HEK293 (cell line): ENCODE measurements at regions not wholly inside any gene's neighbourhood (a gene's known extent, or its start where the extent isn't known, plus 50 kb on each side); places are given as distances from the start of the nearest gene placed in this dataset.

ENCODE experiments used
- CTCF ChIA-PET: fragments of 350-600 bp; formaldehyde crosslinking; extraction: SDS; loops from one replicate; lab custom pipeline; 2021; ENCODE audit warnings: antibody characterized with exemption; lab: Yijun Ruan, JAX
- POLR2A ChIA-PET: fragments of 300-600 bp; formaldehyde crosslinking; extraction: SDS; loops from one replicate; lab custom pipeline; 2020; ENCODE audit warnings: antibody characterized with exemption, inconsistent platforms; lab: Yijun Ruan, JAX
- H3K27ac ChIP-seq: fragments of 200-500 bp; sonication (Bioruptor generic); 2 replicates; pipeline ENCODE4 v1.5.1; 2014; ENCODE audit warnings: low read depth, low read length, control low read depth, inconsistent platforms; ENCODE audit errors: extremely low read depth
- H3K36me3 ChIP-seq, 2 experiments: fragments of 200-500 bp in 1 of 2; sonication (Bioruptor generic) in 1 of 2; 1 replicate in 1 of 2; 2 replicates in 1 of 2; pipeline ENCODE4 v1.5.1; 2014 to 2017; ENCODE audit warnings: inconsistent platforms in 2 of 2, low read length in 2 of 2; ENCODE audit not compliant: control insufficient read depth in 2 of 2, insufficient read depth in 1 of 2
- H3K4me1 ChIP-seq: fragments of 200-500 bp; sonication (Bioruptor generic); 2 replicates; pipeline ENCODE4 v1.5.1; 2014; ENCODE audit warnings: mild to moderate bottlenecking, low read length, inconsistent platforms; ENCODE audit not compliant: control insufficient read depth, insufficient read depth
- H3K4me3 ChIP-seq: 2 replicates; pipeline ENCODE4 v1.5.1; 2011; ENCODE audit warnings: low read depth, mild to moderate bottlenecking, control low read depth, low read length, moderate library complexity
- H3K9me3 ChIP-seq: fragments of 200-500 bp; sonication (Bioruptor generic); 2 replicates; pipeline ENCODE4 v1.5.1; 2014; ENCODE audit warnings: low read depth, low read length, inconsistent platforms; ENCODE audit not compliant: control insufficient read depth, insufficient read depth
- OVOL3 ChIP-seq: fragments of 450-650 bp; formaldehyde crosslinking; IDR thresholded peaks from 2 replicates; pipeline ENCODE4 v1.5.1; 2016; ENCODE audit warnings: missing biosample characterization, missing genetic modification characterization
- PRDM1 ChIP-seq: fragments of 450-650 bp; formaldehyde crosslinking; IDR thresholded peaks from 2 replicates; pipeline ENCODE4; 2016; ENCODE audit warnings: missing biosample characterization, missing genetic modification characterization
- RBAK ChIP-seq: fragments of 450-650 bp; formaldehyde crosslinking; IDR thresholded peaks from 2 replicates; pipeline ENCODE4 v1.5.1; 2016; ENCODE audit warnings: missing biosample characterization, missing genetic modification characterization
- SCRT2 ChIP-seq: fragments of 450-650 bp; formaldehyde crosslinking; IDR thresholded peaks from 2 replicates; pipeline ENCODE4 v1.5.1; 2016; ENCODE audit warnings: missing biosample characterization, missing genetic modification characterization
- SETDB1 ChIP-seq: IDR thresholded peaks from one replicate; pipeline ENCODE4 v1.6.1; 2017; ENCODE audit warnings: mild to moderate bottlenecking, low read length, moderate library complexity, mixed read lengths; ENCODE audit not compliant: insufficient read length
- SP3 ChIP-seq: fragments of 450-650 bp; formaldehyde crosslinking; IDR thresholded peaks from 2 replicates; pipeline ENCODE4 v1.5.1; 2016; ENCODE audit warnings: missing biosample characterization, missing genetic modification characterization
- TRIM28 ChIP-seq: IDR thresholded peaks from 2 replicates; pipeline ENCODE4 v1.6.1; 2011; ENCODE audit warnings: low read length, control low read depth, borderline replicate concordance
- ZBTB8A ChIP-seq: fragments of 450-650 bp; formaldehyde crosslinking; IDR thresholded peaks from 2 replicates; pipeline ENCODE4 v1.5.1; 2016; ENCODE audit warnings: missing biosample characterization, missing genetic modification characterization
- ZFHX2 ChIP-seq: fragments of 450-650 bp; formaldehyde crosslinking; conservative IDR thresholded peaks from 2 replicates; pipeline ENCODE4 v1.5.1; 2016; ENCODE audit warnings: missing biosample characterization, missing genetic modification characterization
- ZNF221 ChIP-seq: fragments of 450-650 bp; formaldehyde crosslinking; IDR thresholded peaks from 2 replicates; pipeline ENCODE4 v1.5.1; 2017; ENCODE audit warnings: missing biosample characterization, missing genetic modification characterization, borderline replicate concordance
- ZNF23 ChIP-seq: fragments of 450-650 bp; formaldehyde crosslinking; IDR thresholded peaks from 2 replicates; pipeline ENCODE4 v1.5.1; 2016; ENCODE audit warnings: missing biosample characterization, missing genetic modification characterization, borderline replicate concordance
- ZNF341 ChIP-seq: fragments of 450-650 bp; formaldehyde crosslinking; IDR thresholded peaks from 2 replicates; pipeline ENCODE4; 2016; ENCODE audit warnings: low read depth, missing biosample characterization, missing genetic modification characterization
- ZNF354C ChIP-seq: fragments of 450-650 bp; formaldehyde crosslinking; IDR thresholded peaks from 2 replicates; pipeline ENCODE4 v1.5.1; 2016; ENCODE audit warnings: missing biosample characterization, missing genetic modification characterization, low read depth, borderline replicate concordance
- ZNF391 ChIP-seq: fragments of 450-650 bp; formaldehyde crosslinking; IDR thresholded peaks from 2 replicates; pipeline ENCODE4 v1.5.1; 2016; ENCODE audit warnings: low read depth, missing biosample characterization, missing genetic modification characterization, borderline replicate concordance
- ZNF529 ChIP-seq: fragments of 450-650 bp; formaldehyde crosslinking; IDR thresholded peaks from 2 replicates; pipeline ENCODE4 v1.5.1; 2017; ENCODE audit warnings: missing genetic modification characterization, missing biosample characterization; ENCODE audit not compliant: insufficient replicate concordance
- ZNF558 ChIP-seq: fragments of 450-650 bp; formaldehyde crosslinking; IDR thresholded peaks from 2 replicates; pipeline ENCODE4 v1.5.1; 2016; ENCODE audit warnings: missing biosample characterization, missing genetic modification characterization
- ZNF707 ChIP-seq: fragments of 450-650 bp; formaldehyde crosslinking; IDR thresholded peaks from 2 replicates; pipeline ENCODE4 v1.5.1; 2016; ENCODE audit warnings: missing biosample characterization, missing genetic modification characterization
- ZNF747 ChIP-seq: fragments of 450-650 bp; formaldehyde crosslinking; IDR thresholded peaks from 2 replicates; pipeline ENCODE4 v1.5.1; 2016; ENCODE audit warnings: missing biosample characterization, missing genetic modification characterization
- TF ChIP-seq, protein P1 (sequence below): fragments of 450-650 bp; formaldehyde crosslinking; IDR thresholded peaks from 2 replicates; pipeline ENCODE4 v1.5.1; 2016; ENCODE audit warnings: missing biosample characterization, missing genetic modification characterization
- TF ChIP-seq, protein P2 (sequence below): IDR thresholded peaks from 2 replicates; pipeline ENCODE4 v1.6.1; 2011; ENCODE audit warnings: mild to moderate bottlenecking, low read depth, low read length, borderline replicate concordance
- TF ChIP-seq, protein P3 (sequence below): fragments of 450-650 bp; formaldehyde crosslinking; conservative IDR thresholded peaks from 2 replicates; pipeline ENCODE4 v1.5.1; 2016; ENCODE audit warnings: low read depth, missing biosample characterization, missing genetic modification characterization

DNA sequence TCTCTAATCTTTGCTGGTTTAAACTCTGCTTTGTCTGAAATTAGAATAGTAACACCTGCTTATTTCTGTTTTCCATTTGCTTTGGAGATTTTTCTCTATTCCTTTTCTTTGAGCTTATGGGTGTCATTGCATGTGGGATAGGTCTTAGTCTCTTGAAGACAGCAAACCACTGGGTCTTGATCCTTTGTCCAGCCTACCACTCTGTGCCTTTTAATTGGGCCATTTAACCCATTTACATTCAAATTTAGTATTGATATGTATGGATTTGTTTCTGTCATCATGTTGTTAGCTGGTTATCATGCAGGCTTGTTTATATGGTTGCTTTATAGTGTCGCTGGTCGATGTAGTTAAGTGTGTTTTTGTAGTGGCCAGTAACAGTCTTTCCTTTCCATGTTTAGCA, 914.7 kb downstream of the MAT2B start:
- TF ChIP-seq SCRT2 (no peak), ZNF221 (tag by site-specific recombination) (no peak), ZNF558 (tag by site-specific recombination) (no peak), ZNF341 (tag by site-specific recombination) (no peak), ZNF391 (tag by site-specific recombination) (no peak), ZNF707 (tag by site-specific recombination) (no peak), ZNF529 (tag by site-specific recombination) (peak; percentile 71), SETDB1 (peak; percentile 97), ZFHX2 (tag by site-specific recombination) (no peak), TRIM28 (peak; percentile 95), ZNF747 (tag by site-specific recombination) (no peak), OVOL3 (tag by site-specific recombination) (no peak), ZBTB8A (tag by site-specific recombination) (no peak)
- H3K36me3 ChIP-seq: no peaks in the 10 kb centered on the region
- ChIA-PET CTCF (interaction anchor here (0.6 to 1.0 kb wide), 2 partner anchors 407 to 1028 kb away, joined by 3 read pairs; no protein-coding TSS in a partner anchor), POLR2A (no interaction called here)
- H3K4me3 ChIP-seq: no peak overlapping the region
- no peak overlapping the region for H3K27ac ChIP-seq
- no peaks in the 10 kb centered on the region for H3K4me1 ChIP-seq
- H3K9me3 ChIP-seq: no peaks in the 10 kb centered on the region

DNA sequence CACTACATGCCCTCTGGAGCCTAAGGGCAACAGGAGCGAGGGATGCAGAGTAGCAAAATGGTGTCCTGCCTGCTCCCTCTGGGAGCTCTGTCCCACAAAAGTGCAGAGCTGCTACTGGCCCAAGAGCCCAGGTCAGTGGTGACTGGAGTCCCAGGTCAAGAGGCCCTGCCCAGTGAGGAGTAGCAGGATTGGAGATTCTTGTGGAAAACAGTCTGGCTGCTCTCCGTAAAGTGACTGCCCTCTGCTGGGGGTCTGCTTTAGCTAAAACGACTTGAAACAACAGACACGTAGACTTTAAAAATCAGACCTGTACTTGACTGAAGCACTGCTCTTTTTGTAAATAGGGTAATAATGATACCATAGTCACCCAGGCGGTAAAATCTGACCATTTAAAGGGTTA, 917.0 kb downstream of the MAT2B start:
- H3K9me3 ChIP-seq: no peaks in the 10 kb centered on the region
- TF ChIP-seq PRDM1: no peak
- TF ChIP-seq ZNF23: no peak
- TF ChIP-seq, protein P1, sequence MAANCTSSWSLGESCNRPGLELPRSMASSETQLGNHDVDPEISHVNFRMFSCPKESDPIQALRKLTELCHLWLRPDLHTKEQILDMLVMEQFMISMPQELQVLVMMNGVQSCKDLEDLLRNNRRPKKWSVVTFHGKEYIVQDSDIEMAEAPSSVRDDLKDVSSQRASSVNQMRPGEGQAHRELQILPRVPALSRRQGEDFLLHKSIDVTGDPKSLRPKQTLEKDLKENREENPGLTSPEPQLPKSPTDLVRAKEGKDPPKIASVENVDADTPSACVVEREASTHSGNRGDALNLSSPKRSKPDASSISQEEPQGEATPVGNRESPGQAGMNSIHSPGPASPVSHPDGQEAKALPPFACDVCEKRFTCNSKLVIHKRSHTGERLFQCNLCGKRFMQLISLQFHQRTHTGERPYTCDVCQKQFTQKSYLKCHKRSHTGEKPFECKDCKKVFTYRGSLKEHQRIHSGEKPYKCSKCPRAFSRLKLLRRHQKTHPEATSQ (tag by site-specific recombination): no peak
- TF ChIP-seq ZNF354C (tag by site-specific recombination): no peak
- no peak for TF ChIP-seq RBAK
- TF ChIP-seq, protein P2, sequence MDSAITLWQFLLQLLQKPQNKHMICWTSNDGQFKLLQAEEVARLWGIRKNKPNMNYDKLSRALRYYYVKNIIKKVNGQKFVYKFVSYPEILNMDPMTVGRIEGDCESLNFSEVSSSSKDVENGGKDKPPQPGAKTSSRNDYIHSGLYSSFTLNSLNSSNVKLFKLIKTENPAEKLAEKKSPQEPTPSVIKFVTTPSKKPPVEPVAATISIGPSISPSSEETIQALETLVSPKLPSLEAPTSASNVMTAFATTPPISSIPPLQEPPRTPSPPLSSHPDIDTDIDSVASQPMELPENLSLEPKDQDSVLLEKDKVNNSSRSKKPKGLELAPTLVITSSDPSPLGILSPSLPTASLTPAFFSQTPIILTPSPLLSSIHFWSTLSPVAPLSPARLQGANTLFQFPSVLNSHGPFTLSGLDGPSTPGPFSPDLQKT: no peak
- TF ChIP-seq SP3: no peak
- TF ChIP-seq, protein P3, sequence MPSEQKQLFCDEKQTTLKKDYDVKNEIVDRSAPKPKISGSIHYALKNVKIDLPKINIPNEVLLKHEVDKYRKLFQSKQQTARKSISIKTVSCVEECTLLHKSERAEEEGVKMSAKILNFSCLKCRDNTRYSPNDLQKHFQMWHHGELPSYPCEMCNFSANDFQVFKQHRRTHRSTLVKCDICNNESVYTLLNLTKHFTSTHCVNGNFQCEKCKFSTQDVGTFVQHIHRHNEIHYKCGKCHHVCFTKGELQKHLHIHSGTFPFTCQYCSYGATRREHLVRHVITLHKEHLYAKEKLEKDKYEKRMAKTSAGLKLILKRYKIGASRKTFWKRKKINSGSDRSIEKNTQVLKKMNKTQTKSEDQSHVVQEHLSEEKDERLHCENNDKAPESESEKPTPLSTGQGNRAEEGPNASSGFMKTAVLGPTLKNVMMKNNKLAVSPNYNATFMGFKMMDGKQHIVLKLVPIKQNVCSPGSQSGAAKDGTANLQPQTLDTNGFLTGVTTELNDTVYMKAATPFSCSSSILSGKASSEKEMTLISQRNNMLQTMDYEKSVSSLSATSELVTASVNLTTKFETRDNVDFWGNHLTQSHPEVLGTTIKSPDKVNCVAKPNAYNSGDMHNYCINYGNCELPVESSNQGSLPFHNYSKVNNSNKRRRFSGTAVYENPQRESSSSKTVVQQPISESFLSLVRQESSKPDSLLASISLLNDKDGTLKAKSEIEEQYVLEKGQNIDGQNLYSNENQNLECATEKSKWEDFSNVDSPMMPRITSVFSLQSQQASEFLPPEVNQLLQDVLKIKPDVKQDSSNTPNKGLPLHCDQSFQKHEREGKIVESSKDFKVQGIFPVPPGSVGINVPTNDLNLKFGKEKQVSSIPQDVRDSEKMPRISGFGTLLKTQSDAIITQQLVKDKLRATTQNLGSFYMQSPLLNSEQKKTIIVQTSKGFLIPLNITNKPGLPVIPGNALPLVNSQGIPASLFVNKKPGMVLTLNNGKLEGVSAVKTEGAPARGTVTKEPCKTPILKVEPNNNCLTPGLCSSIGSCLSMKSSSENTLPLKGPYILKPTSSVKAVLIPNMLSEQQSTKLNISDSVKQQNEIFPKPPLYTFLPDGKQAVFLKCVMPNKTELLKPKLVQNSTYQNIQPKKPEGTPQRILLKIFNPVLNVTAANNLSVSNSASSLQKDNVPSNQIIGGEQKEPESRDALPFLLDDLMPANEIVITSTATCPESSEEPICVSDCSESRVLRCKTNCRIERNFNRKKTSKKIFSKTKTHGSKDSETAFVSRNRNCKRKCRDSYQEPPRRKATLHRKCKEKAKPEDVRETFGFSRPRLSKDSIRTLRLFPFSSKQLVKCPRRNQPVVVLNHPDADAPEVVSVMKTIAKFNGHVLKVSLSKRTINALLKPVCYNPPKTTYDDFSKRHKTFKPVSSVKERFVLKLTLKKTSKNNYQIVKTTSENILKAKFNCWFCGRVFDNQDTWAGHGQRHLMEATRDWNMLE (tag by site-specific recombination): no peak
- no peak overlapping the region for H3K4me3 ChIP-seq
- ChIA-PET POLR2A (no interaction called here), CTCF (interaction anchor here (0.5 to 0.8 kb wide), 2 partner anchors 66 to 814 kb away, joined by 4 read pairs; no protein-coding TSS in a partner anchor)
- H3K4me1 ChIP-seq: no peaks in the 10 kb centered on the region
- H3K36me3 ChIP-seq: no peaks in the 10 kb centered on the region
- no peak overlapping the region for H3K27ac ChIP-seq
